ENCODE measurements at regions not wholly inside any gene's neighbourhood (a gene's known extent, or its start where the extent isn't known, plus 50 kb on each side); places are given as distances from the start of the nearest gene placed in this dataset.

- Histone ChIP-seq H3K4me2 (ENCODE audit: control insufficient read depth, insufficient read depth) (no peak overlapping the region), H3K36me3 (ENCODE audit: control insufficient read depth in 2 of 2, insufficient read depth in 2 of 2, low read length in 1 of 2) (no peaks in the 10 kb centered on the region), H3K9ac (ENCODE audit: control insufficient read depth, insufficient read depth, low read length) (no peak overlapping the region), H2AFZ (ENCODE audit: control insufficient read depth, low read depth, low read length) (no peak overlapping the region), H4K20me1 (ENCODE audit: control insufficient read depth, insufficient read depth) (no peaks in the 10 kb centered on the region), H3K27ac (ENCODE audit: control insufficient read depth, insufficient read depth) (no peak overlapping the region), H3K79me2 (ENCODE audit: control insufficient read depth, insufficient read depth, low read length) (no peaks in the 10 kb centered on the region), H3K4me3 (no peak overlapping the region), H3K9me3 (replicated peaks; ENCODE audit: control insufficient read depth, insufficient read depth, low read length) (no peaks in the 10 kb centered on the region), H3K27me3 (replicated peaks in 1 of 2; ENCODE audit: control insufficient read depth in 2 of 2, insufficient read depth in 2 of 2, low read length in 1 of 2) (0 out of 4 replicates have a peak, but pooled peaks cover 0 to 3% of the 10 kb centered on the region in 2 experiments), H3K4me1 (ENCODE audit: control insufficient read depth, insufficient read depth, low read length) (peaks cover 5% of the 10 kb centered on the region; the same call in 1 of the 2 replicates)
- intact Hi-C loops (cut with micrococcal nuclease; ENCODE audit: unreplicated experiment) (no loop called here), in situ Hi-C loops (cut with MboI) (no loop called here)
- POLR2A ChIA-PET = no interaction called here
- no peak for TF ChIP-seq RFX5 (IDR thresholded peaks at IDR 0.05; ENCODE audit: low read depth, low read length)
- TF ChIP-seq ZNF622 (IDR thresholded peaks at IDR 0.05) = no peak
- TF ChIP-seq ZBED1 (IDR thresholded peaks at IDR 0.05; ENCODE audit: borderline replicate concordance) = no peak
- TF ChIP-seq, protein P1, sequence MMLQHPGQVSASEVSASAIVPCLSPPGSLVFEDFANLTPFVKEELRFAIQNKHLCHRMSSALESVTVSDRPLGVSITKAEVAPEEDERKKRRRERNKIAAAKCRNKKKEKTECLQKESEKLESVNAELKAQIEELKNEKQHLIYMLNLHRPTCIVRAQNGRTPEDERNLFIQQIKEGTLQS (IDR thresholded peaks at IDR 0.05; ENCODE audit: borderline replicate concordance, extremely low read depth, low read depth, low read length) = no peak
- no peak for TF ChIP-seq ZBTB40 (IDR thresholded peaks at IDR 0.05; ENCODE audit: borderline replicate concordance)
- no peak for TF ChIP-seq JUNB (IDR thresholded peaks at IDR 0.05)
- no peak for TF ChIP-seq CBFB (IDR thresholded peaks at IDR 0.05; ENCODE audit: low read depth)
- no peak for TF ChIP-seq SP1 (IDR thresholded peaks at IDR 0.05; ENCODE audit: low read depth, low read length)
- no peak for TF ChIP-seq NR2F1 (conservative IDR thresholded peaks at IDR 0.05)
- no peak for TF ChIP-seq CEBPB (IDR thresholded peaks at IDR 0.05; ENCODE audit: borderline replicate concordance in 1 of 2, low read depth in 2 of 2, low read length in 2 of 2)
- TF ChIP-seq, protein P2, sequence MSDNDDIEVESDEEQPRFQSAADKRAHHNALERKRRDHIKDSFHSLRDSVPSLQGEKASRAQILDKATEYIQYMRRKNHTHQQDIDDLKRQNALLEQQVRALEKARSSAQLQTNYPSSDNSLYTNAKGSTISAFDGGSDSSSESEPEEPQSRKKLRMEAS (IDR thresholded peaks at IDR 0.05; ENCODE audit: low read depth, low read length) = no peak
- no peak for TF ChIP-seq DPF2 (IDR thresholded peaks at IDR 0.05)
- TF ChIP-seq FOXM1 (IDR thresholded peaks at IDR 0.05; ENCODE audit: low read depth, low read length) = no peak
- TF ChIP-seq RAD21 (IDR thresholded peaks at IDR 0.05; ENCODE audit: insufficient read depth, low read depth, low read length) = no peak
- no peak for TF ChIP-seq STAT1 (conservative IDR thresholded peaks at IDR 0.05)
- TF ChIP-seq ATF7 (IDR thresholded peaks at IDR 0.05; ENCODE audit: low read depth) = no peak
- TF ChIP-seq, protein P3, sequence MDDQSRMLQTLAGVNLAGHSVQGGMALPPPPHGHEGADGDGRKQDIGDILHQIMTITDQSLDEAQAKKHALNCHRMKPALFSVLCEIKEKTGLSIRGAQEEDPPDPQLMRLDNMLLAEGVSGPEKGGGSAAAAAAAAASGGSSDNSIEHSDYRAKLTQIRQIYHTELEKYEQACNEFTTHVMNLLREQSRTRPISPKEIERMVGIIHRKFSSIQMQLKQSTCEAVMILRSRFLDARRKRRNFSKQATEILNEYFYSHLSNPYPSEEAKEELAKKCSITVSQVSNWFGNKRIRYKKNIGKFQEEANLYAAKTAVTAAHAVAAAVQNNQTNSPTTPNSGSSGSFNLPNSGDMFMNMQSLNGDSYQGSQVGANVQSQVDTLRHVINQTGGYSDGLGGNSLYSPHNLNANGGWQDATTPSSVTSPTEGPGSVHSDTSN (IDR thresholded peaks at IDR 0.05; ENCODE audit: insufficient replicate concordance, low read depth, low read length) = no peak
- no TSS peak for BruUV-seq (replicated peaks)
- CTCF ChIA-PET = interaction anchor here (1.0 to 3.3 kb wide), 15 partner anchors 9 to 661 kb away, joined by 3 to 33 read pairs (median 6); no protein-coding TSS in a partner anchor
- no peak for DNase-seq (ENCODE audit: low read depth, low spot score)
- ATAC-seq = no peak
- SMC1A ChIA-PET (ENCODE audit: uncharacterized antibody, unreplicated experiment) = interaction anchor here (0.6 to 4.1 kb wide), 10 partner anchors 15 to 679 kb away, joined by 3 to 32 read pairs (median 4); no protein-coding TSS in a partner anchor
- RAD21 ChIA-PET (ENCODE audit: unreplicated experiment) = interaction anchor here (1.0 to 2.8 kb wide), 6 partner anchors 89 to 661 kb away, joined by 3 to 13 read pairs (median 4); no protein-coding TSS in a partner anchor
- WGBS (ENCODE audit: insufficient coverage, insufficient replicate concordance, low lambda C conversion rate, missing lambda C conversion rate) = 46% methylated on average over 6 of the region's 6 CpGs
- no peak for FAIRE-seq
These were observed 130.1 kb upstream of the ESR1 start for GRCh38 chr6:151677404-151677803.

Measured in GM12878 (cell line).